ENCODE measurements at regions not wholly inside any gene's neighbourhood (a gene's known extent, or its start where the extent isn't known, plus 50 kb on each side); places are given as distances from the start of the nearest gene placed in this dataset.
"Not testable (repeated sequence)": the region's sequence is repeated elsewhere in the genome, so short reads cannot be mapped to it uniquely, and the experiment has no call there.

DNA sequence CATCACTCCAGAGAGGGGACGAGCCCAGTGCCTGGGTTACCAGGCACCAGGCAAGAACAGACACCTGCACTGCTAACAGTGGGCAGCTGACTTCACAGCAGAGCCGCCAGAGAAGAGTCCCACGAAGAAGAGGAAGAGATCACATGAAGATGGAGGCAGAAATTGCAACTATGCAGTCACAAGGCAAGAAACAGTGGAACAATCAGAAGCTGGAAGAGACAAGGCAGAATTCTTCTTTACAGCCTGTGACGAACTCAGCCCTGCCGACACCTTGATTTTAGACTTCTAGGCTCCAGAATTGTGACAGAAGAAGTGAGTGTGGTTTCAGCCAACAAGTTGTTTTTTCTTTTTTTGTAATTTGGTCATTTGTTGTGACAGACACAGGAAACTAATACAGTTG, 59.2 kb downstream of the IL12A start:
- Mint-ChIP-seq H3K4me3 (no peak overlapping the region), H3K9me3 (peaks cover 2% of the 10 kb centered on the region), H3K27me3 (peaks cover 0 to 7% of the 10 kb centered on the region in 2 donors), H3K27ac (no peak overlapping the region), H3K36me3 (no peaks in the 10 kb centered on the region), H3K4me1 (ENCODE audit: low read depth in 2 of 2) (peaks cover 0 to 4% of the 10 kb centered on the region in 2 donors)
- ATAC-seq: peak in 1 of 2 donors; percentile 9
- no peak for DNase-seq (ENCODE audit: low spot score)

DNA sequence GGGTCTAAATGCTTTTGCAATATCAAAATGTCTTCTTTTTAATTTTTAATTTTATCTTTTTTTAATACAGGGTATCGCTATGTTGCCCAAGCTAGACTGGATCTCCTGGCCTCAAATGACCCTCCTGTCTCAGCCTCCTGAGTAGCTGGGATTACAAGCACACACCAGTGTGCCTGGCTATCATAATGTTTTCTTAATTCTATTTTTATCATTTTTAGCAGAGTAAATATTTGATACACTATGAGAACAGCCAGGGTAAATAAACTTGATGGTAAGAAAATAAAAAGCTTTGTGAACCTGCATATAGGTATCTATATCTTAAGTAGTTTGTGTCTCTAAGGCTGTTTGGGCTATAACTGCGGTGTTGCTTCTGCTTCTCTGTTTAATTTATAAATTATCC, 60.4 kb downstream of the IL12A start:
- H3K27me3 Mint-ChIP-seq: peaks cover 0 to 9% of the 10 kb centered on the region in 2 donors
- no peak overlapping the region for H3K4me3 Mint-ChIP-seq
- no peaks in the 10 kb centered on the region for H3K9me3 Mint-ChIP-seq
- H3K27ac Mint-ChIP-seq: no peak overlapping the region
- ATAC-seq (no peak), DNase-seq (ENCODE audit: low spot score) (no peak)
- no peaks in the 10 kb centered on the region for H3K36me3 Mint-ChIP-seq
- peaks cover 0 to 4% of the 10 kb centered on the region in 2 donors for H3K4me1 Mint-ChIP-seq (ENCODE audit: low read depth in 2 of 2)

DNA sequence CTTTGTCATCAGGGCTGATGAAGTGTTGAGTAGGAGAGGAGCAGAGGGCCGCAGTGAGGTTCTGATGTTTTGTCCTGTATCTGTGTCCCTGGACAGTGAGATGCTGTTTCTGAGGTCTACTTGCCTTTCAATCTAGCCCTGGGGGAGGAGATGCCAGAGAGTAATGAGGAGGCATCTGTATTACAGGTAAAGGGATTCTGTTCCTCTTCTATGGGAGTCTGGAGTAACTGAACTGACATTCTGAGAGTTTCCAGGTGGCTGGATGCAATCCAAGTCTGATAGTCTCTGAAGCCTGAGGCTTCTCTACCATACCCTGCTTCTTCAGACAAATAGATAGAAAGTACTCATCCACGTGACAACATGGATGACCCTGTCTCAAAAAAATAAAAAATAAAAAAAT, 60.9 kb downstream of the IL12A start:
- Mint-ChIP-seq H3K9me3 (no peaks in the 10 kb centered on the region), H3K27ac (no peak overlapping the region), H3K4me3 (no peak overlapping the region), H3K4me1 (ENCODE audit: low read depth in 2 of 2) (peaks cover 0 to 4% of the 10 kb centered on the region in 2 donors), H3K27me3 (peaks cover 0 to 9% of the 10 kb centered on the region in 2 donors), H3K36me3 (no peaks in the 10 kb centered on the region)
- DNase-seq (ENCODE audit: low spot score) (no peak), ATAC-seq (peak in 1 of 2 donors; percentile 11)

DNA sequence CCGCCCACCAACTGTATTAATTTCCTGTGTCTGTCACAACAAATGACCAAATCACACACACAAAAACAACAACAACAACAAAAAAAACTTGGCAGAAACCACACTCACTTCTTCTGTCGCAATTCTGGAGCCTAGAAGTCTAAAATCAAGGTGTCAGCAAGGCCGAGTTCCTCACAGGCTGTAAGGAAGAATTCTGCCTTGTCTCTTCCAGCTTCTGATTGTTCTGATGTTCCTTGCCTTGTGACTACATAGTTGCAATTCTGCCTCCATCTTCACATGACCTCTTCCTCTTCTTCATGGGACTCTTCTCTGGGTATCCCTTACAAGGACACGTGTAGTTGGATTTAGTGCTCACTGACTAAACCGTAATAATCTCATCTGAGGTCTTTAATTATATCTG, 61.4 kb downstream of the IL12A start:
- no peak overlapping the region for H3K4me3 Mint-ChIP-seq
- H3K9me3 Mint-ChIP-seq: no peaks in the 10 kb centered on the region
- ATAC-seq: no peak
- H3K27me3 Mint-ChIP-seq: peaks cover 0 to 9% of the 10 kb centered on the region in 2 donors
- H3K4me1 Mint-ChIP-seq (ENCODE audit: low read depth in 2 of 2): peaks cover 0 to 4% of the 10 kb centered on the region in 2 donors
- DNase-seq (ENCODE audit: low spot score): no peak
- no peak overlapping the region for H3K27ac Mint-ChIP-seq
- no peaks in the 10 kb centered on the region for H3K36me3 Mint-ChIP-seq

DNA sequence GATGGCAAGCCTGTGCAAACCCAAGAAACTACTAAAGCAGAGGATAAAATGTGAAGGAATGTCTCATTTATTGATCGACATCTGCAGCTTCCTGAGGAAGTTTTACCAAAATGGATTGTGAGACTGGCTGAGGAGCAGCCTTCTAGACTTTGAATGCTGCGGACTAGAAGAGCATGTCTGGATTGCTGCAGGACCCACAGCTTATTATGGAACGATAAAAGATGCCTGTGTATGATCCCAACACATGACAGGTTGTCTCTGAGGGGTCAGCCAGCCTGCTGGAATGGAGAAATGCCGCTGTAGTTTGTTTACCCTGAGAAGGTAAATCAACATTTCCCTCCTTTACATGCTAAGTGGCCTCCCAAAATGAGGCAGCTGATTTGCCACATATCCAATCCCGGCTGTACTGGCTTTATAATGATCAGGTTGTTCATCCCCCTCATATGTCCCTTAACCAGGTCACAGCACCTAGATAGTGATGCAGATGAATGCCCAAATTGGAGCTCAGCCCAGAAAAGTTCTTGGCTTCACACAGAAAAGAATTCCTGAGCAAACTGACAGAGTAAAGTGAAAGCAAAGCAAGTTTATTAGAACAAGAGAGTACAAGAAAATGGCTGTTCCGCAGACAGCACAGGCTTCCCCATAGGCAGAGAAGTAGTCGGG, 63.9 kb downstream of the IL12A start:
- H3K4me1 Mint-ChIP-seq (ENCODE audit: low read depth in 2 of 2): peaks cover 0 to 4% of the 10 kb centered on the region in 2 donors
- no peaks in the 10 kb centered on the region for H3K36me3 Mint-ChIP-seq
- no peak overlapping the region for H3K27ac Mint-ChIP-seq
- no peak for ATAC-seq
- no peak for DNase-seq (ENCODE audit: low spot score)
- no peak overlapping the region for H3K4me3 Mint-ChIP-seq
- H3K27me3 Mint-ChIP-seq: peaks cover 0 to 9% of the 10 kb centered on the region in 2 donors
- no peaks in the 10 kb centered on the region for H3K9me3 Mint-ChIP-seq

DNA sequence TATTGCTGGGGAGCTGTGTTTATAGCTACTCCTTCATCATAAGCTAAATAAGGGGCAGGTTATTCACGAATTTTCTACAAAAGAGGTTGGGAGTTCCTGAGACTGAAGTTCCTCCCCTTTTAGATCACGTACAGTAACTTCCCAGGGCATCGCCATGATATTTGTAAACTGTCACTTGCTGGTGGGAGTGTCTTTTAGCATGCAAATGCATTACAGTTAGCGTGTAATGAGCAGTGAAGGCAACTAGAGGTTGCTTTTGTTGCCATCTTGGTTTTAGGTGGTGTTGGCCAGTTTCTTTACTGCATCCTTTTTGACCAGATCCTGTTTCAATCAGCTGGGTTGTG, 64.4 kb downstream of the IL12A start:
- no peak for DNase-seq (ENCODE audit: low spot score)
- no peaks in the 10 kb centered on the region for H3K36me3 Mint-ChIP-seq
- H3K4me1 Mint-ChIP-seq (ENCODE audit: low read depth in 2 of 2): peaks cover 0 to 4% of the 10 kb centered on the region in 2 donors
- no peak overlapping the region for H3K27ac Mint-ChIP-seq
- H3K9me3 Mint-ChIP-seq: no peaks in the 10 kb centered on the region
- no peak overlapping the region for H3K4me3 Mint-ChIP-seq
- ATAC-seq: no peak
- peaks cover 0 to 9% of the 10 kb centered on the region in 2 donors for H3K27me3 Mint-ChIP-seq

DNA sequence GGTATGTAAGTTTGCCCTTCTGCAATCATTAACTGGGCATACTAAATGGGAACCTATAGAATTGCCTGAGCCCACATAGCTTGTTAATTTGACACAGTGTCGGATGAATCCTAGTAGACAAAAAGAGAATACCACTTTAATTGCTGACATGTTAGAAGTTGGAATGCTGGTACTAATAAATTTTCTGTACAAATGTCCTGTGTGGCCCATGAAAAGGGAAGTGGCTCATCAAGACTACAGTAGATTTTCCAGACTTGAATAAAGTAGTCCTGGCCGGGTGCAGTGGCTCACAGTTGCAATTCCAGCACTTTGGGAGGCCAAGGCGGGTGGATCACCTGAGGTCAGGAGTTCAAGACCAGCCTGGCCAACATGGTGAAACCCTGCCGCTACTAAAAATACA, 66.2 kb downstream of the IL12A start:
- not testable (repeated sequence) for H3K9me3 Mint-ChIP-seq; H3K27ac Mint-ChIP-seq; ATAC-seq; H3K36me3 Mint-ChIP-seq; DNase-seq (ENCODE audit: low spot score); H3K4me3 Mint-ChIP-seq; H3K27me3 Mint-ChIP-seq; H3K4me1 Mint-ChIP-seq (ENCODE audit: low read depth in 2 of 2)

DNA sequence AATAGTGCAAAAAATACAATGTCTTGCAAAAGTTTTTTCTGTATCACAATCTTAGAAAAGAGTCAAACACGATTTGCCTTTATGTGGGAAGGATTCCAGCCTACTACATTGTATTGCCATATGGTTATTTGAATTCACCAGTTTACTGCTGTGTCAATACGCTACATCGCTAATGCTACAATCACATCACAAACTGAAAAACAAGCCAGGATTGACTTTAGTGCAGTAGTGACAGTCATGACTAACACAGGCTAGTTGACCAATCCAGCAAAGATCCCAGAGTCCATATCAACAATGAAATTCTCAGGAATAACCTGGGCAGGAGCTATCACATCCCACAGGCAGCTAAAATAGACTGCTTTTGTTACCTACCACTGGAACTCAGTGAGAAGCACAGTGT, 67.0 kb downstream of the IL12A start:
- H3K36me3 Mint-ChIP-seq: no peaks in the 10 kb centered on the region
- H3K27me3 Mint-ChIP-seq: peaks cover 3 to 9% of the 10 kb centered on the region in 2 donors
- DNase-seq (ENCODE audit: low spot score): no peak
- no peaks in the 10 kb centered on the region for H3K4me1 Mint-ChIP-seq (ENCODE audit: low read depth in 2 of 2)
- H3K9me3 Mint-ChIP-seq: no peaks in the 10 kb centered on the region
- H3K4me3 Mint-ChIP-seq: no peak overlapping the region
- no peak overlapping the region for H3K27ac Mint-ChIP-seq
- no peak for ATAC-seq

DNA sequence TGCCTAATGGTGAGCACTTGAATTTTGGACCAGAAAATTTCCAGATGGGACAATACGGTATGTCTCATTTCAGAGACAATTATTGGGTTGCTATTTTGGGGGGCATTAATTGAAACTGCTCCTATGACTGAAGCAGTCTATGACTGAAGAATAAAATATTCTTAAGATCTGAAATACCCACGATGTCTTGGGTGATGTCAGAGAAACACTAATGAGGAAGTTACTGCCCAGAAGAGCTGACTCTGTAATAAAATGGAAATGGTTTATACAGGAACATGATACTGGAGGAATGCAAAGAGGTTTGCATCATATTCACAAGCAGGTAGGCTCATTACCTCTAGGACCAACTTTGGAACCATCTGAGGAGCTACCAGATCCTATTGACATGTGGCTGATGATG, 68.7 kb downstream of the IL12A start:
- H3K36me3 Mint-ChIP-seq: no peaks in the 10 kb centered on the region

DNA sequence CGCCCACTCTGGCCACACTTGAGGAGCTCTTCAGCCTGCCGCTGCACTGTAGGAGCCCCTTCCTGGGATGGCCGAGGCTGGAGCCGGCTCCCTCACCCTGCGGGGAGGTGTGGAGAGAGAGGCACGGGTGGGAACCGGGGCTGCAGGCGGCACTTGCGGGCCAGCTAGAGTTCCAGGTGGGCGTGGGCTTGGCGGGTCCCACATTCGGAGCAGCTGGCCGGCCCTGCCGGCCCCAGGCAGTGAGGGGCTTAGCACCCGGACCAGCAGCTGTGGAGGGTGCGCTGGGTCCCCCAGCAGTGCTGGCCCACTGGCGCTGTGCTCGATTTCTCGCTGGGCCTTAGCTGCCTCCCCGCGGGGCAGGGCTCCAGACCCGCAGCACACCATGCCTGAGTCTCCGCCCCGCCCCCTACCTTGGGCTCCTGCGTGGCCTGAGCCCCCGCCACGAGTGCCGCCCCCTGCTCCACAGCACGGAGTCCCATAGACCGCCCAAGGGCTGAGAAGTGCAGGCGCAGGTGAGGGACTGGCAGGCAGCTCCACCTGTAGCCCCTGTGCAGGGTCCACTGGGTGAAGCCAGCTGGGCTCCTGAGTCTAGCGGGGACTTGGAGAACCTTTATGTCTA, 71.9 kb downstream of the IL12A start:
- Mint-ChIP-seq H3K4me3 (no peak overlapping the region), H3K27me3 (peaks cover 0 to 3% of the 10 kb centered on the region in 2 donors), H3K4me1 (ENCODE audit: low read depth in 2 of 2) (peaks cover 0 to 3% of the 10 kb centered on the region in 2 donors), H3K9me3 (peaks cover 3% of the 10 kb centered on the region), H3K36me3 (no peaks in the 10 kb centered on the region), H3K27ac (no peak overlapping the region)
- DNase-seq (ENCODE audit: low spot score): no peak
- no peak for ATAC-seq

More for the DNA sequence above, 68.7 kb downstream of the IL12A start:
- ATAC-seq (no peak), DNase-seq (ENCODE audit: low spot score) (no peak)
- H3K4me1 Mint-ChIP-seq (ENCODE audit: low read depth in 2 of 2): peaks cover 0 to 3% of the 10 kb centered on the region in 2 donors
- no peak overlapping the region for H3K4me3 Mint-ChIP-seq
- H3K27me3 Mint-ChIP-seq: peaks cover 3 to 8% of the 10 kb centered on the region in 2 donors
- peaks cover 3% of the 10 kb centered on the region for H3K9me3 Mint-ChIP-seq
- H3K27ac Mint-ChIP-seq: no peak overlapping the region

DNA sequence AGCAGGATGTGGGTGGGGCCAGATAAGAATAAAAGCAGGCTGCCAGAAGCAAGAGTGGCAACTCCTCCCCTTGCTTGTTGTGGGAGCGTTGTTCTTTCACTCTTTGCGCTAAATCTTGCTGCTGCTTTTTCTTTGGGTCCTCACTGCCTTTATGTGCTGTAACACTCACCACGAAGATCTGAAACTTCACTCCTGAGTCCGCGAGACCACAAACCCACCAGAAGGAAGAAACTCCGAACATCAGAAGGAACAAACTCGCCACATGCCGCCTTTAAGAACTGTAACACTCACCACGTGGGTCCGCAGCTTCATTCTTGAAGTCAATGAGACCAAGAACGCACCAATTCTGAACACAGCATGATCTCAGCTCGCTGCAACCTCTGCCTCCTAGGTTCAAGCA, 72.9 kb downstream of the IL12A start:
- Mint-ChIP-seq H3K9me3 (peaks cover 3% of the 10 kb centered on the region), H3K4me3 (peak overlapping the region; percentile 35), H3K4me1 (ENCODE audit: low read depth in 2 of 2) (peaks cover 0 to 3% of the 10 kb centered on the region in 2 donors), H3K36me3 (no peaks in the 10 kb centered on the region), H3K27ac (no peak overlapping the region), H3K27me3 (peaks cover 0 to 3% of the 10 kb centered on the region in 2 donors)
- ATAC-seq (peak in 1 of 2 donors; percentile 28), DNase-seq (ENCODE audit: low spot score) (no peak)

DNA sequence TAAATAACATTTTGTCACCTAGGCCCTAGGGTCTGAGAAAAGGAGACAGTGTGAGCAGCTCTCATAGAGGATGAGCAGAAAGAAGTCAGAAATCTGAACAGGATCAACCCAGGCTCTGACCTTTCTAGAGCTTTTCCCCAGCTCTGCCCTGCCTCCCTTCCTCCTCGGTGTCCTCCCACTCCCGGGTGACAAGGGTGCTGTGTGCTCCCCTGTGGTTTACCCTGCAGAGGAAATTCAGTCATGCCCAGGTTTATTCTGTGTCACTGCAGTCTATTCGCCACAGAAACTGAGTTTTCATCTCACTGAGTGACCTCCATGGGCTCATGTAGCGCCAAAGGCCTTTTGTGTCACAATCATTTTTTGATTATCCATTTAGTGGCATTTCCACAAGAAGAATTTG, 76.6 kb downstream of the IL12A start:
- Mint-ChIP-seq H3K4me1 (ENCODE audit: low read depth in 2 of 2) (peaks cover 0 to 3% of the 10 kb centered on the region in 2 donors), H3K27ac (no peak overlapping the region), H3K9me3 (peaks cover 3% of the 10 kb centered on the region), H3K27me3 (no peaks in the 10 kb centered on the region), H3K36me3 (no peaks in the 10 kb centered on the region), H3K4me3 (no peak overlapping the region)
- ATAC-seq (peak in 1 of 2 donors; percentile 15), DNase-seq (ENCODE audit: low spot score) (no peak)

DNA sequence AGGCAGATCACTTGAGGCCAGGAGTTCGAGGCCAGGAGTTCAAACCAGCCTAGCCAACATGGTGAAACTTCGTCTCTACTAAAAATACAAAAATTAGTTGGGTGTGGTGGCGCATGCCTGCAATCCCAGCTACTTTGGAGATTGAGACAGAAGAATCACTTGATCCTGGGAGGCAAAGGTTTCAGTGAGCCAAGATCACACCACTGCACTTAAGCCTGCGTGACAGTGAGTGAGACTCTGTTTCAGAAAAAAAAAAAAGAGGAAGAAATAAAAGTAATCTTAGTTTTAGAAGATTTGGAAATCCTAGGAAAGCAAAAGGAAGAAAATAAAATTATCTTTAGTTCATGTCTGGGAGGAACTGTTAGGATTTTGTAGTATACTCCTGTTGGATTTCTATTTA, 77.2 kb downstream of the IL12A start:
- no peak overlapping the region for H3K4me3 Mint-ChIP-seq
- ATAC-seq: no peak
- peaks cover 0 to 3% of the 10 kb centered on the region in 2 donors for H3K4me1 Mint-ChIP-seq (ENCODE audit: low read depth in 2 of 2)
- peaks cover 3% of the 10 kb centered on the region for H3K9me3 Mint-ChIP-seq
- DNase-seq (ENCODE audit: low spot score): no peak
- no peaks in the 10 kb centered on the region for H3K27me3 Mint-ChIP-seq
- no peaks in the 10 kb centered on the region for H3K36me3 Mint-ChIP-seq
- no peak overlapping the region for H3K27ac Mint-ChIP-seq

DNA sequence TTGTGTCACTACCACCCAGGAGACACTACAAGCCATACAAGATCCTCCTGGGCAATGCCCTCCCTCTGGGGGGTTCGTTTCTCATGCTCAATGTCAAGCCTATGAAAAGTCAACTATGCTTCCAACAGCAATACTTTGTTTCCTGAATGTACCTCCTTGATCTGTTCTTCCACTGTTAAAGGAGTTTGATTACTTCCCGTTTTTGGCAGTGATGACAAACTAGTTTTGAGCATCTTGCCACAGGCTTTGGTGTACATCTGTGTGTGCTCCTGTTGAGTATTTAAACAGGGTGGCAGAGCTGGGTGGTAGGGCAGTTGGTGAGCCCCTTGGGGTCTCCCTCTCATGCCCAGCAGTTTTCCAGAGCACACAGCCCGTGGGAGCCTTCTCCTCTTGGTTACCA, 81.4 kb downstream of the IL12A start:
- Mint-ChIP-seq H3K36me3 (no peaks in the 10 kb centered on the region), H3K9me3 (no peaks in the 10 kb centered on the region), H3K4me3 (no peak overlapping the region), H3K27me3 (no peaks in the 10 kb centered on the region), H3K4me1 (ENCODE audit: low read depth in 2 of 2) (no peaks in the 10 kb centered on the region), H3K27ac (no peak overlapping the region)
- DNase-seq (ENCODE audit: low spot score): no peak
- no peak for ATAC-seq

Measured in natural killer cell treated with Interleukin-12 subunit alpha and Interleukin-12 subunit beta and Interleukin-15 and Interleukin-18, amount 100 ng/mL, for 72 hours (primary cell).